ENCODE measurements at regions not wholly inside any gene's neighbourhood (a gene's known extent, or its start where the extent isn't known, plus 50 kb on each side); places are given as distances from the start of the nearest gene placed in this dataset.
"Not testable (repeated sequence)": the region's sequence is repeated elsewhere in the genome, so short reads cannot be mapped to it uniquely, and the experiment has no call there.

DNA sequence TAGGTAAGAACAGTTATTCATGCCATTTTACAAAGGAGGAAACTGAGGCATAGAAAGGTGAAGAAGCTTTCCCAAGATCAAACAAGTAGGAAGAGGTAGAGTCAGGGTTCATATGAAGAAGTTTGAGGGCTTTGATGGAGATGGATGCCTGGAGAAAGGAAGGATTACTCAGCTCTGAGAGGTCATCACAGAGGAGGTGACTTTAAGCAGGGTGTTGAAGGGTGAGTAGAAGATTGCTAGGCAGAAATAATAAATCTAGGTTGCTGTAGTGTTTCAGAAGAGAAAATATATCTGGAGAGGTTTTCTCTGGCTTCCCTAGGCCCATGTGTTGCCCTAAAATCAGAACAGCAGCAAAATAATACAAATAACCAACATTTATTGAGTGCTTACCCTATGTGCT lies 196.3 kb downstream of the PALM2AKAP2 start:
- DNase-seq (ENCODE audit: low read depth) = no peak

- DNase-seq (ENCODE audit: low read depth) = no peak
Observed at GRCh38 chr9:109977521-109977920, 197.5 kb downstream of the PALM2AKAP2 start.

DNA sequence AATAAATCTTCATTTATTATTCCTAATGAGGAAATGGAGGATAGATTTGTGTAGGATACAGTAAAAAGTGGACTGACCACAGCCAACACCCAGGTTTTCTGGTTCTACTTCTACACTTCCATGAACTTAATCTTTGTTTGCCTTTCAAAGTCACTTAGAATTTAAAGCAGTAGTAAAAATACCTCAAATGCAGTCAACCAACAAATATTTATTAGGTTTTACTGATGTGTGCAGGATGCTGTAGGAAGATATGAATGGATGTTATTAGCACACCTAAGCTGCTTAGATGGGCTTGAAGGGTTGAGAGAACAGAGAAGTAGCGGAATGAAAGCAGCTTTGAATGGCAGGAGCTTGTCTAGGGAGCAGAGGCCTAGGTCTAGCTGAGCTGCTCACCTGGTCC lies 201.1 kb downstream of the PALM2AKAP2 start:
- no peak for DNase-seq (ENCODE audit: low read depth)

- no peak for DNase-seq (ENCODE audit: low read depth)
Observed at GRCh38 chr9:109986521-109986991, 206.6 kb downstream of the PALM2AKAP2 start.

DNA sequence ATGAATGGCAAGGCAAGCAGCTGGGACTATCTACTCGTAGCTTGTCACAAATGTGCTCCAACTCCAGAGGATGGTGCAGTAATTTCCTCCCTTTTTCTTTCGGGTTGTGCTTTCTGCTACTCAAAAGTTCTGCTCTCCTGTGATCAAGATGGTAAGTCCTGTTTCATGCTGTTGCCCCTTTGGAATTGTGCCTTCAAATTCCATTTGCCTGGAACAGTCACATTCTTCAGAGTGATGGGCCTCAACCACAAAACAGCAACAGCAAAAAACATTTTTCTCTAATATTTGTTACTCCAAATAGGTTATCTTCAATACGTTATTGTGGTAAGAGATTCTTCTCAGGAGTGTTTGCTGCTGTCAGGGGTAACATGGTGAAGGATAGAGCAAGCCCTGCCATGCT lies 209.3 kb downstream of the PALM2AKAP2 start:
- DNase-seq (ENCODE audit: low read depth) = no peak

- no peak for DNase-seq (ENCODE audit: low read depth)
Observed at GRCh38 chr9:109990541-109990940, 210.5 kb downstream of the PALM2AKAP2 start.

DNA sequence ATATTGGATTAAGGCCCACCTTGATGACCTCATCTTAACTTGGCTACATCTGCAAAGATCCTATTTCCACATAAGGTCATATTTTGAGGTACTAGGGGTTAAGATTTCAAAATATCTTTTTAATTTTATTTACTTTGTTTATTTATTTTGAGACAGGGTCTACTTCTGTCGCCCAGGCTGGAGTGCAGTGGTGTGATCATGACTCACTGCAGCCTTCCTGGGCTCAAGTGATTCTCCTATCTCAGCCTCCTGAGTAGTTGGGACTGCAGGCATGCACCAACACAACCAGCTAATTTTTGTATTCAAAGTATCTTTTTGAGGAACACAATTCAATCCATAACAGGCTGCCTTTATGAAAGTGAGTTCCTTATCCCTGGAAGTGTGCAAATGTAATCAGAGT lies 212.3 kb downstream of the PALM2AKAP2 start:
- no peak for DNase-seq (ENCODE audit: low read depth)

DNA sequence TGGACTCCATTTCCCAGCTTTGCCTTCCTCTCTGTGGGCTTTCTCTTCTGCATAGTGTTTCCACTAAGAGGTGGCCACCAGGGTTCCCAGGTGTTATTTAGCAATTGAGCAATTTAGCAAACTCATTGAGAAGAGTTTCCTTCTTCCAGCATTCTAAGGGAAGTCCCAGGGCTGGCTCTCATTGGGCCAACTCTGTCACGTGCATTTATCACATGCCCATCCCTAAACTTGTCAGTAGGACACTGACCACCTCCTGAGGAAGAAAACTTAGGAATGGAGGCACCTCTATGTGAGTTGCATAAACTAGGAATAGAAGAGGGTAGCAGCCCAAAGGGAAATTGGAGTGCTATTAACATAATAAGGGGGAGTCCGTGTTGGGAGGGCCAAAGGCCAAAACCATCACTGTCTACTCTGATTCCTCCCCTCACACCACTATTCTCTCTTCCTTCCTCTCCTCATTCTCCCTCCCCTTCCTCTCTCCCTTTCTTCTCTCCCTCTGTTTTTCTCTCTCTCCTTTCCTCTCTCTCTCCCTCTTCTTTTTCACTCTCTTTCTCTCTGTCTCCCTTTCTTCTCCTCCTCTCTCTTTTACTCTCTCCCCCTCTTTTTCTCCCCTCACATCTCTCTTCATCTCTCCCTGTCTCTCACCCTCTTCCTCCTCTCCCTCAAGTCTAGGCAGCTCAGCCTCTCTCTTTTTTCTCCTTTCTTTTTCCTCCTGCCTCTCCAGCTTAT lies 213.4 kb downstream of the PALM2AKAP2 start:
- DNase-seq (ENCODE audit: low read depth) = no peak

DNA sequence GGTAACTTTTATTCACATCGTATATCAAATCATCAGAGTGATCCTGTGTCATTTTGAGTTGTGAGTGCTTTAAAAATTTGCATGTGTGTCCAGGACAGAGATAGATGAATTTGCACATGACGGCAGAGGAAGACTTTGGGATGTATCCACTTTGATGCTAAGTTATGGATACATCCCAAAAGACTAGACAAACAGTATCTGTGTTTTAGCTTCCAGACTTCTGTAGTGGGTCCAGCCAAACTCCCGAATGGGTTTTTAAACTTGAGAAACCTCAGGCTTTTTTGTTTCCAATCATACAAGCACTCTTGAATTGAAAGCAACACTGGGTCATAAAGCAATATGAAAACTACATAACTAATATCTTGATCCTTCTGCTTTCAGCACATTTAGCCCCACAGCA lies 213.8 kb downstream of the C9orf152 start:
- DNase-seq (ENCODE audit: low read depth) = no peak

DNA sequence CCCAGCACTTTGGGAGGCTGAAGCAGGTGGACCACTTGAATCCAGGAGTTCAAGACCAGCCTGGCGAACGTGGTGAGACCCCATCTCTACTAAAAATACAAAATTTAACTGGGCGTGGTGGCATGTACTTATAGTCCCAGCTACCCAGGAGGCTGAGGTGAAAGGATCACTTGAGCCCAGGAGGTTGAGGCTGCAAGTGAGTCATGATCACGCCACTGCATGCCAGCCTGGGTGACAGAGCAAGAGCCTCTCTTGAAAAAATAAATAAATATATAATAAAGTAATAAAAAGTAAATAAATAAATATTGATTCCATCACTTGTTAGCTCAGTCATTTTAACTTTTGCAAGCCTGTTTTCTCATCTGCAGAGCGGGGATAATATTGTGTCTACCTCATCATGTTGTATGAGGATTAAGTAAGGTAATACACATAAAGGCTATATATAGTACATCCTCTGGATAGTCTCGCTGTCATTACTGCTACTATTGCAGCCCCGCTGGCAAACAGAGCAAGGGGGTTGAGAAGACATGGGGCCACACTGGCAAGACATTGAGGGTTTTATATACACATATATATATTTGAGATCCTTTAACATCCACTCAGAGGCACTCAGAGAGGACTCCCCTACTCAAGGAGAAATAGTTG lies 210.9 kb downstream of the C9orf152 start:
- no peak for DNase-seq (ENCODE audit: low read depth)

DNA sequence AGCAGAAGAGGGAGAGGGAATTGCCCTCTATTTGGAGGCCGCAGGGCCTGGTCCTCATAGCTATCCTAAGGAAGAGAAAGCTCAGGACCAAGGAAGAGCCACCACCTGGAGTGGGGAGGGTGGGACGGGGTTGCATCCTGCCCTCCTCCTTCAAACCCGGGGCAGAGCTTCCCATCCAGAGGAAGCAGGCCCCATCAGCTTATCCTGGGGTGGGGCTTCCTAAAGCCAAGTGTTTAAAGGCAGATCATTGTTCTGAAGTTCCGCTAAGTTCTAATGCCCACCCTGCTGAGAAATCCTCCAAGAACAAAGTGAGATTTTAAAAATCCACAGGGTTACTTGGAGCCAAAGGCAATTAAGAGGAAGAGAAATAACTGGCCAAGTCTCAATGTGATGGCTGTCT lies 210.3 kb downstream of the C9orf152 start:
- no peak for DNase-seq (ENCODE audit: low read depth)

DNA sequence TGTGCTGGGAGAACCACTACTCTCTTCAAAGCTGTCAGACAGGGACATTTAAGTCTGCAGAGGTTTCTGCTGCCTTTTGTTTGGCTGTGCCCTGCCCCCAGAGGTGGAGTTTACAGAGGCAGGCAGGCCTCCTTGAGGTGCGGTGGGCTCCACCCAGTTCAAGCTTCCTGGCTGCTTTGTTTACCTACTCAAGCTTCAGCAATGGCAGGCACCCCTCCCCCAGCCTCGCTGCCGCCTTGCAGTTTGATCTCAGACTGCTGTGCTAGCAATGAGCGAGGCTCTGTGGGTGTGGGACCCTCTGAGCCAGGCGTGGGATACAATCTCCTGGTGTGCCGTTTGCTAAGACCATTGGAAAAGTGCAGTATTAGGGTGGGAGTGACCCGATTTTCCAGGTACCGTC lies 202.4 kb downstream of the C9orf152 start:
- not testable (repeated sequence) for DNase-seq (ENCODE audit: low read depth)

DNA sequence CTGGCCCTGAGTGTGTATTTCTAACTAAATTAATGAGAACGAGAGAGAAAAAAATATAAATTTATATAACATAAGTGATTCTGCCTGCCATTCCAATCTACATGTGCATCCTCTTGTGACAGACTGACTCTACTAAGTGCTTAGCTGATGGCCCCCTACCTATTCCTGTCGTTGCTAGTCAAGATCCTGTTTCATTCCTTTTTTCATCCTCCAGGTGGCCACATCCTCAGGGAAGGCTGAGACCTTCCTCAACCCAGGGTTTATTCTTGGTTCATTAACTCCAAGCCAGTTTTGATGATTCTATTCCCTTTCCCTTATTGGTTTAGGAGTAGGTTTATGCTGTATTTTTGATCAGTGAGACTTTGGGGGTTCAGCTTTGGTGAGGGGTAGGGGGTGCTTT lies 201.3 kb downstream of the C9orf152 start:
- no peak for DNase-seq (ENCODE audit: low read depth)

GRCh38 chr9:110007477-110008270 lies 200.3 kb downstream of the C9orf152 start:
- DNase-seq (ENCODE audit: low read depth) = no peak

DNA sequence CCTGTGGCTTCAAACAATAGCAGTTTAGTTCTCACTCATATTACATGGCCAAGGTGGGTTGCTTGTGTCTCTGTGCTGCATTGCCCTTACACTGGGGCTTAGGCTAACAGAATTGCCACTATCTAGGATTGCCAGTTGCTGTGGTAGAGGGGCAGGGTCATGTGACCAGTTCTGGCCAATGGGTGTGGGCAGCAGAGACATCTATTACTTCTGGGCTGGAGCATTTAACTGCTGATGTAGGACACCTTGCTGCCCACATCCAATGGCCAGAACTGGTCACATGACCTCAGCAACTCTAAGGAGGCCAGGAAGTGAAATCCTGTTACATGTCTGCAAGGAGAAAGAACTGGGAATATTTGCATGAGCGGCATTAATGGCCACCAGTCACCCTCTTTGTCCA lies 199.3 kb downstream of the C9orf152 start:
- no peak for DNase-seq (ENCODE audit: low read depth)

DNA sequence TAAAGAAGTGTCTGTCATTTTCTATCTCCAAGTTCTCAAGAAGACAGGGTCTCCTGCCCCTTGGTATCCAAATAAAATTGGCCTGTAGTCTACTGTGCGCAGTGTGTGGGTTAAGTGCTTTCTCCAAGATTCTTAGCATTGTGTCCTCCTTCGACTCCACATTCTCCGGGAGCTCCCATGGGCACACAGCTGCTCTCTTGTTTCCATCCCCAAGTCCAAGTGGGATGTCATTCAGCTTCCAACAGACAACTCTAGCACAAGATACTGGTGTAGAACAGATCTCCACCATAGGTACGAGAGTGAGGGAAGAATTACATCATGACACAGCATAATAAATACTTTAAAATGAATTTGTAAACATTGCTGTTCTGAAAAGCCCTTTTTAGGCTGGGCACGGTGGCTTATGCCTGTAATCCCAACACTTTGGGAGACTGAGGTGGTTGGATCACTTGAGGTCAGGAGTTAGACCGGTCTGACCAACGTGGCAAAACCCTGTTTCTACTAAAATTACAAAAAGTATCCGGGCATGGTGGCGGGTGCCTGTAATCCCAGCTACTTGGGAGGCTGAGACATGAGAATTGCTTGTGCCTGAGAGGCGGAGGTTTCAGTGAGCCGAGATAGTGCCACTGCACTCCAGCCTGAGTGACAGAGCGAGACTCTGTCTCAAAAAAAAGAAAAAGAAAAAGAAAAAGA lies 196.2 kb downstream of the C9orf152 start:
- DNase-seq (ENCODE audit: low read depth) = no peak

GRCh38 chr9:110013064-110013463 lies 194.9 kb downstream of the C9orf152 start:
- no peak for DNase-seq (ENCODE audit: low read depth)

DNA sequence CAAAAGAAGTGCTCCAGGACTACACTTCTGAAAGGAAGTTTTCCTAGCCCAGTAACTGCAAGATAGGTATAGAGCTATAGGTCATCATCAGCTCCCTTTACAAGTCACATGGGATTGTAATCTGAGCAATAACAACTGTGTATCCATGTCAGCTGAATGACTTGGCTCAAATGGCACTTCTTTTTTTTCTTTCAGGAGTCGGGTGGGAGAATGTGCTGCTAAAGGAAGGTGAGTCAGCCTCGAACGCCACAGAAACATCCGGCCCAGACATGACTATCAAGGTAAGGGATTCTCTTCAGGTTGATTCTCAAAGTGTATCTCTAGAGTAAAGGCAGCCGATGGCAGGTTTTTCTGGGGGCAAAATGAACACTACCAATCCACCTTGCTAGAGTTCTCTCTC lies 192.2 kb downstream of the C9orf152 start:
- no peak for DNase-seq (ENCODE audit: low read depth)

DNA sequence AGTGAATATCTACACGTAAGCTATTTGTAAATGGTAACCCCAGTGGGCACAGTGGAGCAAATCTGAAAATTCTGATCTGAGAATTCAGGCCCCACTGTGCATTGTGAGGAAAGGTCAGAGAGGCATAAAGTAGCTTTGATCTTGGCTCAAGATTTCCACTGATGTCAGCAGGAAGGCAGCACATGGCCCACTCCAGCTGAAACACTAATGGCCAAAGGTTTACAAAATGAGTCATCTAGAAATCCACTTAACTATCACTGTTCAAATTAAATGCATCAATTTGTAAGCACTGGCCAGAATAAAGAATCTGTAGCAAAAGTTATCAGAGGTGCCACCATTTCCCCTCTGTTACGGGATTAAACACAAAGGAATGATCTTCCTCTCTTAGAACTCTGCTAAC lies 191.6 kb downstream of the C9orf152 start:
- no peak for DNase-seq (ENCODE audit: low read depth)

- DNase-seq (ENCODE audit: low read depth) = not testable (repeated sequence)
Observed at GRCh38 chr9:110020216-110020615, 187.7 kb downstream of the C9orf152 start.

GRCh38 chr9:110021891-110022290 lies 186.1 kb downstream of the C9orf152 start:
- DNase-seq (ENCODE audit: low read depth) = no peak

GRCh38 chr9:110023221-110023620 lies 184.7 kb downstream of the C9orf152 start:
- DNase-seq (ENCODE audit: low read depth) = not testable (repeated sequence)
